Esophagus muscularis mucosa (tissue), 4 donors: ENCODE measurements at regions not wholly inside any gene's neighbourhood (a gene's known extent, or its start where the extent isn't known, plus 50 kb on each side); places are given as distances from the start of the nearest gene placed in this dataset.

Source experiments
- DNase-seq: peaks from one replicate; pipeline ENCODE4 v3.0.0-alpha.2; 2017; ENCODE audit errors: extremely low spot score
- H3K27ac ChIP-seq, 4 donors: fragments of 200-600 bp; sonication (generic); replicated peaks in 1 of 4; 1 replicate in 3 of 4; 2 replicates in 1 of 4; pipeline ENCODE4 v1.5.1; 2016 to 2019; ENCODE audit warnings: mild to moderate bottlenecking in 1 of 4
- H3K27me3 ChIP-seq, 4 donors: fragments of 200-600 bp; sonication (generic); one replicate each; pipeline versions ENCODE4 v1.5.1 to v1.6.0; 2016 to 2019
- H3K36me3 ChIP-seq, 4 donors: fragments of 200-600 bp; sonication (generic); one replicate each; pipeline ENCODE4 v1.5.1; 2016 to 2019
- H3K4me1 ChIP-seq, 4 donors: fragments of 200-600 bp; sonication (generic); one replicate each; pipeline ENCODE4 v1.5.1; 2016 to 2019
- H3K4me3 ChIP-seq, 4 donors: fragments of 200-600 bp; sonication (generic); 1 replicate in 2 of 4; 2 replicates in 2 of 4; pipeline ENCODE4 v1.5.1; 2016 to 2019; ENCODE audit warnings: mild to moderate bottlenecking in 4 of 4, moderate library complexity in 1 of 4
- H3K9me3 ChIP-seq, 4 donors: fragments of 200-600 bp; sonication (generic); 1 replicate in 3 of 4; 2 replicates in 1 of 4; pipeline ENCODE4 v1.5.1; 2016 to 2019
- EP300 ChIP-seq: sonication (generic); formaldehyde crosslinking; IDR thresholded peaks from one replicate; pipeline ENCODE4 v1.6.1; 2017; ENCODE audit warnings: antibody characterized with exemption
- POLR2A ChIP-seq: fragments of 450-650 bp; IDR thresholded peaks from one replicate; pipeline ENCODE4 v1.6.1; 2017; ENCODE audit warnings: antibody characterized with exemption, moderate library complexity, mild to moderate bottlenecking, low read depth
- POLR2AphosphoS5 ChIP-seq, 2 donors: sonication (generic); formaldehyde crosslinking; IDR thresholded peaks; one replicate each; pipeline ENCODE4 v1.6.1; 2017; ENCODE audit warnings: antibody characterized with exemption in 2 of 2
- WGBS: methylation state at CpG from one replicate; pipeline ENCODE4 v1.1.5; 2018; 5-methylcytosine and 5-hydroxymethylcytosine counted together
- intact Hi-C: fragments of 100-400 bp; cut with DNase I; formaldehyde crosslinking; loops from one replicate; pipeline ENCODE4 v1.15.1; 2023
- TF ChIP-seq, protein P1 (sequence below), 3 experiments: fragments of 200-600 bp in 2 of 3; fragments of 450-650 bp in 1 of 3; sonication (generic) in 2 of 3; IDR thresholded peaks; one replicate each; pipeline ENCODE4 v1.5.1; 2017 to 2019; ENCODE audit warnings: antibody characterized with exemption in 3 of 3, mild to moderate bottlenecking in 2 of 3, moderate library complexity in 1 of 3

DNA sequence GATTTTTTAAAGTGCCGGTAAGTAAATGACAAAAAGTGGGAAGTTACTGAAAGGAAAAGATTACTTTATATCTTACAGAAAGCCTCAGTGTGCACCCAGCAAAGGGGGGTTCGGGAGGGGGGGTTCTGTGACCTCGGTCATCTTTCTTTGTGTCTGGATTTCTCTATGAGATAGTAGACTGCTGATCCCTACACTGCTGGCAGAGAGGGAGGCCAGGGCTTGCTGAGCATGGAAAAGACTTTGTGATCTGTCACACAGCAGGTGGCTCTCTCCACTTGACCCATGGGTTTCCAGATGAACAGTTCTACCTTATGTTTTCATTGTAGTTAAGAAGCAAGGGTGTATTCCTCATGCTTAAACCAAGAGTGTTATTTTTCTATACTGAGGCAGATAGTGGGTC lies 475.6 kb downstream of the PCDH10 start:
- TF ChIP-seq POLR2A = no peak
- no peak for TF ChIP-seq POLR2AphosphoS5 (IDR thresholded peaks at IDR 0.05)
- TF ChIP-seq, protein P1, sequence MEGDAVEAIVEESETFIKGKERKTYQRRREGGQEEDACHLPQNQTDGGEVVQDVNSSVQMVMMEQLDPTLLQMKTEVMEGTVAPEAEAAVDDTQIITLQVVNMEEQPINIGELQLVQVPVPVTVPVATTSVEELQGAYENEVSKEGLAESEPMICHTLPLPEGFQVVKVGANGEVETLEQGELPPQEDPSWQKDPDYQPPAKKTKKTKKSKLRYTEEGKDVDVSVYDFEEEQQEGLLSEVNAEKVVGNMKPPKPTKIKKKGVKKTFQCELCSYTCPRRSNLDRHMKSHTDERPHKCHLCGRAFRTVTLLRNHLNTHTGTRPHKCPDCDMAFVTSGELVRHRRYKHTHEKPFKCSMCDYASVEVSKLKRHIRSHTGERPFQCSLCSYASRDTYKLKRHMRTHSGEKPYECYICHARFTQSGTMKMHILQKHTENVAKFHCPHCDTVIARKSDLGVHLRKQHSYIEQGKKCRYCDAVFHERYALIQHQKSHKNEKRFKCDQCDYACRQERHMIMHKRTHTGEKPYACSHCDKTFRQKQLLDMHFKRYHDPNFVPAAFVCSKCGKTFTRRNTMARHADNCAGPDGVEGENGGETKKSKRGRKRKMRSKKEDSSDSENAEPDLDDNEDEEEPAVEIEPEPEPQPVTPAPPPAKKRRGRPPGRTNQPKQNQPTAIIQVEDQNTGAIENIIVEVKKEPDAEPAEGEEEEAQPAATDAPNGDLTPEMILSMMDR (IDR thresholded peaks at IDR 0.05) = no peak
- no peak for TF ChIP-seq EP300
- 39% methylated on average over 3 of the region's 3 CpGs for WGBS
- intact Hi-C loops = no loop called here
- H3K4me1 ChIP-seq = no peaks in the 10 kb centered on the region
- no peaks in the 10 kb centered on the region for H3K9me3 ChIP-seq
- no peak overlapping the region for H3K4me3 ChIP-seq
- no peaks in the 10 kb centered on the region for H3K27me3 ChIP-seq
- DNase-seq = no peak
- H3K27ac ChIP-seq = no peak overlapping the region
- no peaks in the 10 kb centered on the region for H3K36me3 ChIP-seq

GRCh38 chr4:133623847-133624246 lies 474.8 kb downstream of the PCDH10 start:
- Histone ChIP-seq H3K4me1 (no peaks in the 10 kb centered on the region), H3K36me3 (no peaks in the 10 kb centered on the region), H3K27me3 (no peaks in the 10 kb centered on the region), H3K27ac (no peak overlapping the region), H3K4me3 (no peak overlapping the region), H3K9me3 (no peaks in the 10 kb centered on the region)
- DNase-seq = no peak
- TF ChIP-seq, protein P1 (IDR thresholded peaks at IDR 0.05) = no peak
- TF ChIP-seq POLR2AphosphoS5 (IDR thresholded peaks at IDR 0.05) (no peak), EP300 (no peak), POLR2A (no peak)
- intact Hi-C loops = no loop called here
- 87% methylated on average over 2 of the region's 2 CpGs for WGBS

- WGBS = 65% methylated on average over 1 of the region's 1 CpG
- Histone ChIP-seq H3K36me3 (no peaks in the 10 kb centered on the region), H3K9me3 (no peaks in the 10 kb centered on the region), H3K4me1 (no peaks in the 10 kb centered on the region), H3K27me3 (no peaks in the 10 kb centered on the region), H3K4me3 (no peak overlapping the region), H3K27ac (no peak overlapping the region)
- no peak for DNase-seq
- intact Hi-C loops = no loop called here
- TF ChIP-seq POLR2A (no peak), POLR2AphosphoS5 (IDR thresholded peaks at IDR 0.05) (no peak), EP300 (no peak)
- TF ChIP-seq, protein P1 (IDR thresholded peaks at IDR 0.05) = no peak
Observed at GRCh38 chr4:133621628-133622027, 472.5 kb downstream of the PCDH10 start.

DNA sequence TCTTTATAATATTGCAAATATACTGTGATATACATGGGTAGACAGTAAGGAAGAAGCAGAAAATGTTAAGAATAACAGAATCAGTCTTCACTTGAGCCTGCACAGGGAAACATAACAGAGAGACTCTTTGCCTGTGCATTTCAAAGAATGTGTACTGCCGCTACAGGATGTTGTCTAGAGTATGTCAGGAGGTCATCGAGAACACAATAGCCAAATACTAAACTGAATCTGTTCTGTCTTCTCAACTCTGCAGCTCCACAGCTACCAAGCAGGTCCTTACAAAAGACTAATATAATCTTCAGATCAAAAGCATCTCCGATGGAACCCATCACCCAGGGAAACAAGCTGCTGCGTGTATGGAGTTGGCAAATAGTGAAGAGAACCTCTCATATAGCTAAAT lies 471.5 kb downstream of the PCDH10 start:
- Histone ChIP-seq H3K27ac (no peak overlapping the region), H3K36me3 (no peaks in the 10 kb centered on the region), H3K4me1 (no peaks in the 10 kb centered on the region), H3K27me3 (no peaks in the 10 kb centered on the region), H3K4me3 (no peak overlapping the region), H3K9me3 (no peaks in the 10 kb centered on the region)
- TF ChIP-seq EP300 = no peak
- no peak for TF ChIP-seq POLR2AphosphoS5 (IDR thresholded peaks at IDR 0.05)
- no peak for TF ChIP-seq POLR2A
- TF ChIP-seq, protein P1 (IDR thresholded peaks at IDR 0.05) = no peak
- no peak for DNase-seq
- 77% methylated on average over 4 of the region's 4 CpGs for WGBS
- intact Hi-C loops = no loop called here

GRCh38 chr4:133618963-133619362 lies 469.9 kb downstream of the PCDH10 start:
- intact Hi-C loops = no loop called here
- Histone ChIP-seq H3K27ac (no peak overlapping the region), H3K9me3 (no peaks in the 10 kb centered on the region), H3K4me3 (no peak overlapping the region), H3K27me3 (no peaks in the 10 kb centered on the region), H3K4me1 (no peaks in the 10 kb centered on the region), H3K36me3 (no peaks in the 10 kb centered on the region)
- TF ChIP-seq POLR2AphosphoS5 (IDR thresholded peaks at IDR 0.05) (no peak), POLR2A (no peak), EP300 (no peak)
- TF ChIP-seq, protein P1 (IDR thresholded peaks at IDR 0.05) = no peak
- WGBS = 86% methylated on average over 1 of the region's 1 CpG
- DNase-seq = no peak
